Right lobe of liver (tissue), 6 donors: ENCODE measurements at regions not wholly inside any gene's neighbourhood (a gene's known extent, or its start where the extent isn't known, plus 50 kb on each side); places are given as distances from the start of the nearest gene placed in this dataset.

ENCODE experiments used
- ATAC-seq, 4 donors: fragments of 200-7000 bp; cut with Tn5 transposase; one replicate each; pipeline ENCODE4 v1.9.1; 2020; ENCODE audit warnings: mild to moderate bottlenecking in 4 of 4, moderate library complexity in 4 of 4
- DNase-seq, 3 donors: peaks; one replicate each; pipeline ENCODE4 v3.0.0-alpha.2; 2020
- H3K27ac ChIP-seq, 3 donors: fragments of 200-600 bp; one replicate each; pipeline ENCODE4 v1.8.0; 2022
- H3K27me3 ChIP-seq, 2 donors: fragments of 200-600 bp; one replicate each; pipeline ENCODE4 v1.8.0; 2022
- H3K36me3 ChIP-seq, 4 donors: fragments of 200-600 bp; sonication (generic) in 1 of 4; one replicate each; pipeline versions ENCODE4 v1.5.1 to v1.8.0; 2017 to 2022; ENCODE audit warnings: control low read depth in 1 of 4
- H3K4me1 ChIP-seq, 4 donors: fragments of 200-600 bp; sonication (generic) in 1 of 4; one replicate each; pipeline versions ENCODE4 v1.5.1 to v1.8.0; 2017 to 2022; ENCODE audit warnings: control low read depth in 1 of 4
- H3K4me3 ChIP-seq, 3 donors: fragments of 200-600 bp; one replicate each; pipeline ENCODE4 v1.8.0; 2022
- H3K9me3 ChIP-seq, 4 donors: fragments of 200-600 bp; sonication (generic) in 1 of 4; one replicate each; pipeline versions ENCODE4 v1.5.1 to v1.8.0; 2017 to 2022; ENCODE audit warnings: control low read depth in 1 of 4
- CTCF ChIP-seq, 4 donors: fragments of 200-600 bp in 3 of 4; fragments of 450-650 bp in 1 of 4; IDR thresholded peaks; one replicate each; pipeline versions ENCODE4 v1.5.1 to v1.8.0; 2016 to 2022; ENCODE audit warnings: antibody characterized with exemption in 4 of 4, mild to moderate bottlenecking in 2 of 4
- POLR2A ChIP-seq: fragments of 450-650 bp; IDR thresholded peaks from one replicate; pipeline ENCODE4 v1.6.1; 2017; ENCODE audit warnings: antibody characterized with exemption, mild to moderate bottlenecking
- WGBS: methylation state at CpG from one replicate; pipeline ENCODE4 v1.1.6; 2018; ENCODE audit warnings: low coverage, low lambda C conversion rate; ENCODE audit not compliant: insufficient coverage; ENCODE audit errors: missing lambda C conversion rate; 5-methylcytosine and 5-hydroxymethylcytosine counted together
- intact Hi-C, 2 donors: fragments of 100-400 bp; cut with DNase I; formaldehyde crosslinking; loops; one replicate each; pipeline versions ENCODE4 v1.11.2 to v1.14.1; 2022
- donor health status: DM: no; HTN: yes; CAD: no.
- donor health status: DM: no; HTN: no; CAD: no.
- donor health status: DM: no; HTN: no; CAD: no.
- donor health status: DM: no; HTN: yes; CAD: no.
- donor health status: DM: no; HTN: yes; CAD: no.

- no peaks in the 10 kb centered on the region for H3K4me1 ChIP-seq
- H3K27me3 ChIP-seq: no peaks in the 10 kb centered on the region
- DNase-seq (no peak), ATAC-seq (no peak)
- no peaks in the 10 kb centered on the region for H3K36me3 ChIP-seq
- WGBS: 46% methylated on average over 4 of the region's 4 CpGs
- no peak overlapping the region for H3K27ac ChIP-seq
- no peak overlapping the region for H3K4me3 ChIP-seq
- no peaks in the 10 kb centered on the region for H3K9me3 ChIP-seq
- intact Hi-C loops: no loop called here
- TF ChIP-seq POLR2A: no peak
Observed at GRCh38 chr3:181794011-181794790, 82.5 kb downstream of the SOX2 start.

- 63% methylated on average over 3 of the region's 3 CpGs for WGBS
- ATAC-seq: no peak
- intact Hi-C loops: no loop called here
- Histone ChIP-seq H3K36me3 (no peaks in the 10 kb centered on the region), H3K27ac (no peak overlapping the region), H3K4me3 (no peak overlapping the region), H3K9me3 (no peaks in the 10 kb centered on the region), H3K4me1 (no peaks in the 10 kb centered on the region), H3K27me3 (no peaks in the 10 kb centered on the region)
- TF ChIP-seq CTCF (IDR thresholded peaks at IDR 0.05): no peak
- no peak for TF ChIP-seq POLR2A
- DNase-seq: no peak
Observed at GRCh38 chr3:181796641-181797040, 84.9 kb downstream of the SOX2 start.

- no peak for ATAC-seq
- Histone ChIP-seq H3K4me1 (no peaks in the 10 kb centered on the region), H3K27ac (no peak overlapping the region), H3K27me3 (no peaks in the 10 kb centered on the region), H3K36me3 (no peaks in the 10 kb centered on the region), H3K4me3 (no peak overlapping the region), H3K9me3 (no peaks in the 10 kb centered on the region)
- WGBS: 41% methylated on average over 2 of the region's 2 CpGs
- intact Hi-C loops: no loop called here
- TF ChIP-seq CTCF (IDR thresholded peaks at IDR 0.05) (no peak), POLR2A (no peak)
- DNase-seq: no peak
Observed at GRCh38 chr3:181797431-181797830, 85.7 kb downstream of the SOX2 start.

- no peaks in the 10 kb centered on the region for H3K27me3 ChIP-seq
- no peak overlapping the region for H3K4me3 ChIP-seq
- no peak for DNase-seq
- intact Hi-C loops: no loop called here
- H3K27ac ChIP-seq: no peak overlapping the region
- H3K36me3 ChIP-seq: no peaks in the 10 kb centered on the region
- H3K9me3 ChIP-seq: no peaks in the 10 kb centered on the region
- TF ChIP-seq POLR2A (no peak), CTCF (IDR thresholded peaks at IDR 0.05) (no peak)
- H3K4me1 ChIP-seq: no peaks in the 10 kb centered on the region
- no peak for ATAC-seq
- WGBS: 74% methylated on average over 2 of the region's 2 CpGs
Observed at GRCh38 chr3:181805703-181806102, 94.0 kb downstream of the SOX2 start.

GRCh38 chr3:181808053-181808452, 96.3 kb downstream of the SOX2 start:
- intact Hi-C loops: no loop called here
- Histone ChIP-seq H3K27ac (no peak overlapping the region), H3K9me3 (no peaks in the 10 kb centered on the region), H3K36me3 (no peaks in the 10 kb centered on the region), H3K27me3 (no peaks in the 10 kb centered on the region), H3K4me1 (no peaks in the 10 kb centered on the region), H3K4me3 (no peak overlapping the region)
- DNase-seq: no peak
- TF ChIP-seq POLR2A: no peak
- TF ChIP-seq CTCF (IDR thresholded peaks at IDR 0.05): no peak
- WGBS: 87% methylated on average over 5 of the region's 5 CpGs
- no peak for ATAC-seq
